Neural crest cell (in vitro differentiated cells): ENCODE measurements at regions not wholly inside any gene's neighbourhood (a gene's known extent, or its start where the extent isn't known, plus 50 kb on each side); places are given as distances from the start of the nearest gene placed in this dataset.

ENCODE experiments used
- DNase-seq: peaks from one replicate; pipeline ENCODE4 v3.0.0; 2021; ENCODE audit warnings: low read depth, mixed read lengths, low spot score
- H3K27ac Mint-ChIP-seq: one replicate; pipeline ENCODE4 v1.8.0; 2021; ENCODE audit warnings: mild to moderate bottlenecking, mixed read lengths; ENCODE audit not compliant: unreplicated experiment
- H3K27me3 Mint-ChIP-seq: 2 replicates; pipeline ENCODE4 v1.8.0; 2021; ENCODE audit warnings: low read depth, mild to moderate bottlenecking, mixed read lengths
- H3K36me3 Mint-ChIP-seq: 2 replicates; pipeline ENCODE4 v1.8.0; 2021; ENCODE audit warnings: low read depth, mild to moderate bottlenecking, mixed read lengths
- H3K4me1 Mint-ChIP-seq: 2 replicates; pipeline ENCODE4 v1.8.0; 2021; ENCODE audit warnings: mixed read lengths
- H3K4me3 Mint-ChIP-seq: one replicate; pipeline ENCODE4 v1.8.0; 2021; ENCODE audit warnings: mild to moderate bottlenecking, mixed read lengths
- H3K9me3 Mint-ChIP-seq: 2 replicates; pipeline ENCODE4 v1.8.0; 2021; ENCODE audit warnings: mixed read lengths
- TF ChIP-seq, protein P1 (sequence below): fragments of 200-600 bp; sonication (generic); conservative IDR thresholded peaks from 2 replicates; pipeline ENCODE4 v1.5.0; 2021; ENCODE audit warnings: antibody characterized with exemption, mild to moderate bottlenecking

DNA sequence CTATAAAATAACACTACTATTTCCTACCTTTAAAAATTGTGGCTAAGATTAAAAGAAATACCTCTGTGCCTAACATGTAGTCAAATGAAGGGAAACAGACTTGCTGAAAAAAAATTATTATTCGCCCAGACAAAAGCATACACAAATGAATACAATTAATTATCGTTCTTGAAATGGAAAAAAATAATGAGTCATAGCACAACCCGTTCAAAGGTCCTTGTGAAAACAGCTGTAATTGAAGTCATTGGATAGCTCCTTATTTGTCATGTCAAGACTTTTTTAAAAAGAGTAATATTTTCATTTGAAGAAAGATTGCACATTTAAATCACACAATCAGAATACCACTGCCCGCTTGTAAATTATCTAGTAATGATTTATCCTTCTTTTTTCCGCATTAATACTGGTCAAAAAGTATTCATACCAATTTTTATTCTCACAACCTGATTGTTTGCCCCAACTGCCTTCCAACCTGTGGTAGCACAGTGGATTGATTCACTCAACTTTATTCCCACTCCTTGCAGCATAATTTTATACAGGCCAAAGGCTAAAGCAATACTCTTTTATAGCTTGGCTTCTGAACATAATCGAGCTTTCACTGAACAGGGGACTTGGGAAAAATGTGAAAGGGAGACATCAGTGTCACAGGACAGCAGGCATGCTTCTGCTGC lies 655.2 kb upstream of the MAP3K7 start:
- no peaks in the 10 kb centered on the region for H3K36me3 Mint-ChIP-seq
- no peaks in the 10 kb centered on the region for H3K9me3 Mint-ChIP-seq
- TF ChIP-seq, protein P1, sequence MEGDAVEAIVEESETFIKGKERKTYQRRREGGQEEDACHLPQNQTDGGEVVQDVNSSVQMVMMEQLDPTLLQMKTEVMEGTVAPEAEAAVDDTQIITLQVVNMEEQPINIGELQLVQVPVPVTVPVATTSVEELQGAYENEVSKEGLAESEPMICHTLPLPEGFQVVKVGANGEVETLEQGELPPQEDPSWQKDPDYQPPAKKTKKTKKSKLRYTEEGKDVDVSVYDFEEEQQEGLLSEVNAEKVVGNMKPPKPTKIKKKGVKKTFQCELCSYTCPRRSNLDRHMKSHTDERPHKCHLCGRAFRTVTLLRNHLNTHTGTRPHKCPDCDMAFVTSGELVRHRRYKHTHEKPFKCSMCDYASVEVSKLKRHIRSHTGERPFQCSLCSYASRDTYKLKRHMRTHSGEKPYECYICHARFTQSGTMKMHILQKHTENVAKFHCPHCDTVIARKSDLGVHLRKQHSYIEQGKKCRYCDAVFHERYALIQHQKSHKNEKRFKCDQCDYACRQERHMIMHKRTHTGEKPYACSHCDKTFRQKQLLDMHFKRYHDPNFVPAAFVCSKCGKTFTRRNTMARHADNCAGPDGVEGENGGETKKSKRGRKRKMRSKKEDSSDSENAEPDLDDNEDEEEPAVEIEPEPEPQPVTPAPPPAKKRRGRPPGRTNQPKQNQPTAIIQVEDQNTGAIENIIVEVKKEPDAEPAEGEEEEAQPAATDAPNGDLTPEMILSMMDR, result no peak
- H3K27me3 Mint-ChIP-seq, result no peaks in the 10 kb centered on the region
- no peak overlapping the region for H3K4me3 Mint-ChIP-seq
- peaks cover 10% of the 10 kb centered on the region for H3K4me1 Mint-ChIP-seq
- no peak overlapping the region for H3K27ac Mint-ChIP-seq
- DNase-seq, result no peak

DNA sequence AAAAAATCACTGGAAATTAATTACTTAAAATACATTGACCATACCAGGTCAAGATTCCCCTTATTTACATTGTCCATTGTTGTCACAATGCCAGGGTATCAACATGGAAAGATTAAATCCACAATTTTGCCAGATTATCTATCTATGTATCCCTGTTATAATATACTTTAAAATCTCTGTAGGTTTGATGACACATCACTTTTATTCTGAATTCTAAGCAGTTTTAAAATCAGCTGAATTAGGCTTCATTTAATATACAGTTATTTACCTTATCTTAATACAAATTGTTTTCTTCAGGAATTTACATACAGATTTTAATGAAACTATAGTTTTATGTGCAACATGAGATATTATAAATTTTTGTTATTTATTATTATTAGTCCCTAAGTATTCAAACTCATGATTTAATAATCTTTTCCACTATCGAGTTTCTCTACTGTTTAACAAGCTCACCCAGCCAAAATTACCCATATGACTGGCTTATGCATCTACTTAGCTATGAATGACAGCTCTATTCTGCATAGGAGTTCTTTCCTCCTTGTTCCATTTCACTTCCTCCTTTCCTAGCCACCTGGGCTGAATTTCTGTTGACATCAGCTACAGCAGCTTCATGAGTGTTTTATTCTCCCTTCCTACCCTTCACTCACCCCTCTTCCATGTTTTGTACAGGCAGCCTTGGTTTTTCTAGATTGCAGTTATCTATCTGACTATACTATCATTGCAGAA lies 654.2 kb upstream of the MAP3K7 start:
- no peaks in the 10 kb centered on the region for H3K9me3 Mint-ChIP-seq
- TF ChIP-seq, protein P1, result no peak
- H3K4me3 Mint-ChIP-seq, result no peak overlapping the region
- no peak overlapping the region for H3K27ac Mint-ChIP-seq
- H3K27me3 Mint-ChIP-seq, result no peaks in the 10 kb centered on the region
- H3K4me1 Mint-ChIP-seq, result peaks cover 10% of the 10 kb centered on the region
- no peaks in the 10 kb centered on the region for H3K36me3 Mint-ChIP-seq
- DNase-seq, result no peak

DNA sequence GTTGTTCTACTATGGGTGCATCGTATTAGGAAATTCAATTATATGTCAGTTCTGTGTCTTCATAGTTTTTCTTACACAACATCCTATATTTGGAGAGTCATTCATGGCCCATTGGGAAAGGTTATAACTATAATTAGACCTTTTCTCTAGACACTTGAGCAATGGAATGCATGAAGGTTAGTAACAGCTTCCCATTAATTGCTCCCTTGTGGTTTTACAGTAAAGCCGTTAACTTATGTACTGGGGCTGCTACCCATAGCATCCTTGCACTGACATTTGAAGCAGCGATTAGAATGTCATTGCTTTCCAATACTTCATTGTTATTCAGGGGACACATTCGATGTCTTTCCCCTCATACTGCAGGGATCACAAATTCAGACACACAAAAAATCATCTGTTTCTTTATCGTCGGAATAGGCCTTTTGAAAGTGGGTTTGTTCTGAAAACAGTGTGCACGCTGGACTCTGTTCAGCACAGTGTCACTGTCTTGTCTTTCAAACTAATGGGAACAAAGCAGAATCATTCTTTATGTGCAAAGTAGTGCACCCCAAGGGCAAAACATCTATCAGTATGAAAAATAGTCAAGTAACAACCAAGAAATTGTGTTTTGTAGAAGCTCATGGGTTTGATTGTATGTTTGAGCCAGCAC lies 634.3 kb upstream of the MAP3K7 start:
- H3K36me3 Mint-ChIP-seq, result no peaks in the 10 kb centered on the region
- H3K4me3 Mint-ChIP-seq, result no peak overlapping the region
- DNase-seq, result no peak
- H3K27ac Mint-ChIP-seq, result peak overlapping the region; percentile 13
- no peaks in the 10 kb centered on the region for H3K27me3 Mint-ChIP-seq
- H3K4me1 Mint-ChIP-seq, result peaks cover 20% of the 10 kb centered on the region
- TF ChIP-seq, protein P1, result no peak
- H3K9me3 Mint-ChIP-seq, result no peaks in the 10 kb centered on the region

DNA sequence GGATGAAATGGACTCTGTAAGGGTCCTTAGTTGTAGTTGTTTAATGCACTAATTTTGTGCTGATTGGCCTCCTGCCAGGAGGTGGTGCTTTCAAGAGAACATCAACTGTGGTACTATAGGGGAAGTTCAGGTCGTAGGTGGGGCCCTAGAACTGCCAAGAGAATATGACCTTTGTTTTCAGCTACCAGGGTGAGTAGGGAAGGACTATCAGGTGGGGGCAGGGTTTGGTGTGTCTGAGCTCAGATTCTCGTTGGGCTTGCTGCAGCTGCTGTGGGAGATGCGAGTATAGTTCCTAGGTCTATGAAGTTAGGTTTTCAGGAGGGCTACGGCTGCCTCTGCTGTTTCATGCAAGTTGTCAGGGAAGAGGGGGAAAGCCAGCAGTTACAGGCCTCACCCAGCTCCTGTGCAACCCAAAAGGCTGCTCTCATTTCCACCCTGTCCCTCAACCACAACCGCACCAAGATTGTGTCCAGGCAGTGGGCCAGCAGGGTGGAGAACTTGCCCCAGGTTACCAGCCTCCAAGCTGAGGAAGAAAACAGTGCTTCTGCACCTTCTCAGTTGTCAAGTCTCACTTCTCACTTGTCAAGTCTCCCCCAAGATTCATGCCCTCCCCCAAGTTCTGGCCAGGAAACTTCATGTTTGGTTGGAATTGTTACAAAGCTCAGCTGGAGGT lies 626.5 kb upstream of the MAP3K7 start:
- no peak overlapping the region for H3K4me3 Mint-ChIP-seq
- DNase-seq, result no peak
- no peaks in the 10 kb centered on the region for H3K27me3 Mint-ChIP-seq
- TF ChIP-seq, protein P1, result no peak
- H3K27ac Mint-ChIP-seq, result peak overlapping the region; percentile 79
- peaks cover 19% of the 10 kb centered on the region for H3K36me3 Mint-ChIP-seq
- H3K4me1 Mint-ChIP-seq, result no peaks in the 10 kb centered on the region
- peaks cover 14% of the 10 kb centered on the region for H3K9me3 Mint-ChIP-seq

DNA sequence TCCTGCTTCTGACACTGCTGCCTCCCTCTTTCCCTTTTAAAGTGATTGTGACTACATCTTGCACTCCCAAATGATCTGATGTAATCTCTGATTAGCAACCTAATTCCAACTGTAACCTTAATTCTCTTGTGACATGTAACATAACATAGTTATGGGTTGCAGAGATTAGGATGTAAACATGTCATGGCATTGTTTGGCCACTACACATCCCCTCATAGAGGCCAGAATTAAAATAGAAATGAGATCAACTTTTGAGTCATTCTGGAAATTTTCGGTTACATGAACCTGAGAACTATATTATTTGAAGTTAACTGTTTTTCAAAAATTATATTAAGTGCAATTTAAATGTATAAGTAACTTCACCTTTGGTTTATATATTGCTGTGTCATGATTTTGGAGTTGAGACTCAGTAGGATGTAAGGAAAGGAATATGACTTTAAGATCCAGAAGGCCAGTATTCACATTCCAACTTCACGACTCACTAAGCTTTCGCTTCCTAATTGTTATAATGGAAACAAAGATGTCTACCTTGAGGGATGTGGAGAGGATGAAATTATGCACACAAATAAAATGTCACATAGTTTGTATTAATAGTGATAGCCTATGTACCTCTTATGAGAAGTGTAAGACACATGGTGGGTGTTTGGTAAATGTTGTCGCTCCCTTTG lies 611.9 kb upstream of the MAP3K7 start:
- no peaks in the 10 kb centered on the region for H3K27me3 Mint-ChIP-seq
- DNase-seq, result no peak
- TF ChIP-seq, protein P1, result no peak
- no peak overlapping the region for H3K27ac Mint-ChIP-seq
- H3K9me3 Mint-ChIP-seq, result no peaks in the 10 kb centered on the region
- peaks cover 8% of the 10 kb centered on the region for H3K4me1 Mint-ChIP-seq
- H3K4me3 Mint-ChIP-seq, result no peak overlapping the region
- no peaks in the 10 kb centered on the region for H3K36me3 Mint-ChIP-seq
